ENCODE measurements at regions not wholly inside any gene's neighbourhood (a gene's known extent, or its start where the extent isn't known, plus 50 kb on each side); places are given as distances from the start of the nearest gene placed in this dataset.
"Not testable (repeated sequence)": the region's sequence is repeated elsewhere in the genome, so short reads cannot be mapped to it uniquely, and the experiment has no call there.

- Mint-ChIP-seq H3K4me1 (no peaks in the 10 kb centered on the region), H3K27me3 (peaks cover 4% of the 10 kb centered on the region), H3K36me3 (no peaks in the 10 kb centered on the region), H3K9me3 (no peaks in the 10 kb centered on the region), H3K4me3 (no peak overlapping the region), H3K27ac (no peak overlapping the region)
- no peak for DNase-seq
Measured at GRCh38 chr6:140708441-140708840, 1334.0 kb upstream of the CITED2 start.

GRCh38 chr6:140704008-140704407, 1329.6 kb upstream of the CITED2 start:
- H3K4me3 Mint-ChIP-seq, H3K4me1 Mint-ChIP-seq, H3K9me3 Mint-ChIP-seq, H3K27me3 Mint-ChIP-seq, H3K36me3 Mint-ChIP-seq, H3K27ac Mint-ChIP-seq, DNase-seq: not testable (repeated sequence)

- H3K4me1 Mint-ChIP-seq: no peaks in the 10 kb centered on the region
- no peak overlapping the region for H3K27ac Mint-ChIP-seq
- no peak overlapping the region for H3K4me3 Mint-ChIP-seq
- H3K36me3 Mint-ChIP-seq: no peaks in the 10 kb centered on the region
- no peaks in the 10 kb centered on the region for H3K27me3 Mint-ChIP-seq
- no peak for DNase-seq
- H3K9me3 Mint-ChIP-seq: no peaks in the 10 kb centered on the region
Measured at GRCh38 chr6:140697585-140697984, 1323.1 kb upstream of the CITED2 start.

- no peaks in the 10 kb centered on the region for H3K27me3 Mint-ChIP-seq
- H3K4me3 Mint-ChIP-seq: no peak overlapping the region
- H3K4me1 Mint-ChIP-seq: no peaks in the 10 kb centered on the region
- no peak for DNase-seq
- H3K36me3 Mint-ChIP-seq: no peaks in the 10 kb centered on the region
- no peak overlapping the region for H3K27ac Mint-ChIP-seq
- H3K9me3 Mint-ChIP-seq: no peaks in the 10 kb centered on the region
Measured at GRCh38 chr6:140684776-140685550, 1310.5 kb upstream of the CITED2 start.

GRCh38 chr6:140677781-140678528, 1303.5 kb upstream of the CITED2 start:
- DNase-seq: no peak
- Mint-ChIP-seq H3K4me1 (no peaks in the 10 kb centered on the region), H3K27ac (no peak overlapping the region), H3K4me3 (no peak overlapping the region), H3K9me3 (no peaks in the 10 kb centered on the region), H3K36me3 (no peaks in the 10 kb centered on the region), H3K27me3 (peaks cover 4% of the 10 kb centered on the region)

- Mint-ChIP-seq H3K27me3 (no peaks in the 10 kb centered on the region), H3K4me3 (no peak overlapping the region), H3K4me1 (peaks cover 3% of the 10 kb centered on the region), H3K27ac (no peak overlapping the region), H3K36me3 (no peaks in the 10 kb centered on the region), H3K9me3 (no peaks in the 10 kb centered on the region)
- no peak for DNase-seq
Measured at GRCh38 chr6:140671926-140672325, 1297.5 kb upstream of the CITED2 start.

- Mint-ChIP-seq H3K27me3 (no peaks in the 10 kb centered on the region), H3K27ac (no peak overlapping the region), H3K9me3 (no peaks in the 10 kb centered on the region), H3K36me3 (no peaks in the 10 kb centered on the region), H3K4me3 (no peak overlapping the region), H3K4me1 (peaks cover 3% of the 10 kb centered on the region)
- DNase-seq: no peak
Measured at GRCh38 chr6:140670021-140670420, 1295.6 kb upstream of the CITED2 start.

- no peak overlapping the region for H3K27ac Mint-ChIP-seq
- H3K4me1 Mint-ChIP-seq: peaks cover 3% of the 10 kb centered on the region
- H3K9me3 Mint-ChIP-seq: no peaks in the 10 kb centered on the region
- no peak overlapping the region for H3K4me3 Mint-ChIP-seq
- no peak for DNase-seq
- H3K36me3 Mint-ChIP-seq: no peaks in the 10 kb centered on the region
- H3K27me3 Mint-ChIP-seq: no peaks in the 10 kb centered on the region
Measured at GRCh38 chr6:140669321-140669720, 1294.9 kb upstream of the CITED2 start.

- no peak overlapping the region for H3K4me3 Mint-ChIP-seq
- H3K4me1 Mint-ChIP-seq: no peaks in the 10 kb centered on the region
- H3K9me3 Mint-ChIP-seq: no peaks in the 10 kb centered on the region
- no peak overlapping the region for H3K27ac Mint-ChIP-seq
- H3K27me3 Mint-ChIP-seq: no peaks in the 10 kb centered on the region
- no peaks in the 10 kb centered on the region for H3K36me3 Mint-ChIP-seq
- no peak for DNase-seq
Measured at GRCh38 chr6:140663772-140664171, 1289.3 kb upstream of the CITED2 start.

- no peak overlapping the region for H3K4me3 Mint-ChIP-seq
- H3K4me1 Mint-ChIP-seq: no peaks in the 10 kb centered on the region
- H3K9me3 Mint-ChIP-seq: no peaks in the 10 kb centered on the region
- H3K27me3 Mint-ChIP-seq: no peaks in the 10 kb centered on the region
- H3K27ac Mint-ChIP-seq: no peak overlapping the region
- H3K36me3 Mint-ChIP-seq: no peaks in the 10 kb centered on the region
- DNase-seq: no peak
Measured at GRCh38 chr6:140663094-140663493, 1288.6 kb upstream of the CITED2 start.

- H3K27me3 Mint-ChIP-seq: no peaks in the 10 kb centered on the region
- no peaks in the 10 kb centered on the region for H3K36me3 Mint-ChIP-seq
- no peak overlapping the region for H3K4me3 Mint-ChIP-seq
- no peaks in the 10 kb centered on the region for H3K9me3 Mint-ChIP-seq
- DNase-seq: no peak
- H3K27ac Mint-ChIP-seq: no peak overlapping the region
- H3K4me1 Mint-ChIP-seq: no peaks in the 10 kb centered on the region
Measured at GRCh38 chr6:140661691-140662090, 1287.2 kb upstream of the CITED2 start.

- H3K27me3 Mint-ChIP-seq: no peaks in the 10 kb centered on the region
- no peaks in the 10 kb centered on the region for H3K4me1 Mint-ChIP-seq
- H3K9me3 Mint-ChIP-seq: no peaks in the 10 kb centered on the region
- no peak overlapping the region for H3K27ac Mint-ChIP-seq
- DNase-seq: no peak
- no peaks in the 10 kb centered on the region for H3K36me3 Mint-ChIP-seq
- no peak overlapping the region for H3K4me3 Mint-ChIP-seq
Measured at GRCh38 chr6:140660295-140660694, 1285.8 kb upstream of the CITED2 start.

- H3K9me3 Mint-ChIP-seq: no peaks in the 10 kb centered on the region
- H3K4me3 Mint-ChIP-seq: no peak overlapping the region
- no peak for DNase-seq
- H3K4me1 Mint-ChIP-seq: no peaks in the 10 kb centered on the region
- H3K36me3 Mint-ChIP-seq: no peaks in the 10 kb centered on the region
- no peaks in the 10 kb centered on the region for H3K27me3 Mint-ChIP-seq
- no peak overlapping the region for H3K27ac Mint-ChIP-seq
Measured at GRCh38 chr6:140653972-140654371, 1279.5 kb upstream of the CITED2 start.

GRCh38 chr6:140653506-140653905, 1279.1 kb upstream of the CITED2 start:
- Mint-ChIP-seq H3K4me3 (no peak overlapping the region), H3K27me3 (no peaks in the 10 kb centered on the region), H3K27ac (no peak overlapping the region), H3K36me3 (no peaks in the 10 kb centered on the region), H3K9me3 (no peaks in the 10 kb centered on the region), H3K4me1 (no peaks in the 10 kb centered on the region)
- DNase-seq: no peak

- H3K9me3 Mint-ChIP-seq, H3K4me1 Mint-ChIP-seq, DNase-seq, H3K36me3 Mint-ChIP-seq, H3K27me3 Mint-ChIP-seq, H3K27ac Mint-ChIP-seq, H3K4me3 Mint-ChIP-seq: not testable (repeated sequence)
Measured at GRCh38 chr6:140649502-140649901, 1275.1 kb upstream of the CITED2 start.

- DNase-seq, H3K36me3 Mint-ChIP-seq, H3K27ac Mint-ChIP-seq, H3K9me3 Mint-ChIP-seq, H3K4me3 Mint-ChIP-seq, H3K27me3 Mint-ChIP-seq, H3K4me1 Mint-ChIP-seq: not testable (repeated sequence)
Measured at GRCh38 chr6:140647322-140647721, 1272.9 kb upstream of the CITED2 start.
